Hematopoietic multipotent progenitor cell treated with erythropoietin and hydrocortisone succinate and interleukin-3 and kit ligand, for 8 days (in vitro differentiated cells): ENCODE measurements at regions not wholly inside any gene's neighbourhood (a gene's known extent, or its start where the extent isn't known, plus 50 kb on each side); places are given as distances from the start of the nearest gene placed in this dataset.
A peak's percentile ranks its signal among the peaks of the same experiment; 100 is the strongest.
"Not testable (repeated sequence)": the region's sequence is repeated elsewhere in the genome, so short reads cannot be mapped to it uniquely, and the experiment has no call there.

Experiments used
- DNase-seq: peaks from one replicate; pipeline ENCODE4 v3.0.0-alpha.2; 2015

GRCh38 chr4:49510238-49510637 is 524.2 kb downstream of the CWH43 start:
- not testable (repeated sequence) for DNase-seq

- peak; percentile 1 for DNase-seq
Measured at GRCh38 chr4:49511353-49511752, 525.3 kb downstream of the CWH43 start.

- DNase-seq = peak; percentile 5
Measured at GRCh38 chr4:49511881-49512491, 525.9 kb downstream of the CWH43 start.

GRCh38 chr4:49512641-49513545 is 526.8 kb downstream of the CWH43 start:
- peak; percentile 3 for DNase-seq

DNA sequence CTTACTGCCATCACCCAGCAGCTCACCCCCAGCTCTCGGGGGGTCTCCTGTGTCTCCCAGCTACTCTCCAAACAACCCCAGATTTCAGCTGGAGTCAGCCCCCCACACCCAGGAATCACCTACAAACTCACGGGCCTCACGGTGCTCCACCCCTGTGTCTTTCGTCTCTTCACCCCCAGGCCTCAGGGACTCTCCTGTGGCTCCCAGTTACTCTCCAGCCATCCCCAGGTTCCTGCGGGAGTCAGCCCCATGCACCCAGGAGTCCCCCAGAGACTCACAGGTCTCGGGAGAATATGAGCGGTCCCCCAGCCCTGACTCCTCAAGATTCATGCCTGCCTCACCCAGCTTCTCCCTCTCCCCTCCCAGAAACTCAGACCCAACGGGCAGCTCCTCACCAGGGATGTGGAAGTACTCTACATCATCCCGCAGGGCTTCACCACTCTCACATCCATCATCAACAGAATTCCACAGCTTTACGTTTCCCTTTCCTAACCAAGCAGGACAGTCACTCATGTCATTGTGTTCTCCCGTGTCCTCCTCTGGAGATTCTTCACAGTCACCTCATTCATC is 527.6 kb downstream of the CWH43 start:
- not testable (repeated sequence) for DNase-seq

DNA sequence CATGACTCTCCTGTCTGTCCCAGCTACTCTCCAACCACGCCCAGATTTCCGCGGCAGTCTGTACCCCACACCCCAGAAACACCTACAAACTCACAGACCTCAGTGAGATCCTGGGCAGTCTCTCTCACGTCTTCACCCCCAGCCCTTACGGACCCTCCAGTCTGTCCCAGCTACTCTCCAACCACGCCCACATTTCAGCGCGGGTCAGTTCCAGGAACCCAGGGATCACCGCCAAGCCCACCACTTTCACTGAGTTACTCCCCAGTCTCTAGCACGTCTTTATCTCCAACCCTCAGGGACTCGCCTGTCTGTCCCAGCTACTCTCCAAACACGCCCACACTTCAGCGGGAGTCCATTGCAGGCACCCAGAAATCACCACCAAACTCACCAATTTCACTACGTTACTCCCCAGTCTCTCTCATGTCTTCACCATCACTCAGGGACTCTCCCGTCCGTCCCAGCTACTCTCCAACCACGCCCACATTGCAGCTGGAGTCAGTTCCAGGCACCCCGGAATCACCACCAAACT is 528.2 kb downstream of the CWH43 start:
- DNase-seq = not testable (repeated sequence)

DNA sequence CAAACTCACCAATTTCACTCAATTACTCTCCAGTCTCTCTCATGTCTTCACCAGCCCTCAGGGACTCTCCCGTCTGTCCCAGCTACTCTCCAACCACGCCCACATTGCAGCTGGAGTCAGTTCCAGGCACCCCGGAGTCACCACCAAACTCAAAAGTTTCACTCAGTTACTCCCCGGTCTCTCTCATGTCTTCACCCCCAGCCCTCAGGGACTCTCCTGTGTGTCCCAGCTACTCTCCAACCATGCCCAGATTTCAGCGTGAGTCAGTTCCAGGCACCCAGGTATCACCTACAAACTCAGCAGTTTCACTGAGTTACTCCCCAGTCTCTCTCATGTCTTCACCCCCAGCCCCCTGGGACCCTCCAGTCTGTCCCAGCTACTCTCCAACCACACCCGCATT is 528.8 kb downstream of the CWH43 start:
- DNase-seq = not testable (repeated sequence)

GRCh38 chr4:49515241-49515640 is 529.2 kb downstream of the CWH43 start:
- DNase-seq = not testable (repeated sequence)

- not testable (repeated sequence) for DNase-seq
Measured at GRCh38 chr4:49516096-49516495, 530.0 kb downstream of the CWH43 start.

- no peak for DNase-seq
Measured at GRCh38 chr4:49516796-49517195, 530.7 kb downstream of the CWH43 start.

DNA sequence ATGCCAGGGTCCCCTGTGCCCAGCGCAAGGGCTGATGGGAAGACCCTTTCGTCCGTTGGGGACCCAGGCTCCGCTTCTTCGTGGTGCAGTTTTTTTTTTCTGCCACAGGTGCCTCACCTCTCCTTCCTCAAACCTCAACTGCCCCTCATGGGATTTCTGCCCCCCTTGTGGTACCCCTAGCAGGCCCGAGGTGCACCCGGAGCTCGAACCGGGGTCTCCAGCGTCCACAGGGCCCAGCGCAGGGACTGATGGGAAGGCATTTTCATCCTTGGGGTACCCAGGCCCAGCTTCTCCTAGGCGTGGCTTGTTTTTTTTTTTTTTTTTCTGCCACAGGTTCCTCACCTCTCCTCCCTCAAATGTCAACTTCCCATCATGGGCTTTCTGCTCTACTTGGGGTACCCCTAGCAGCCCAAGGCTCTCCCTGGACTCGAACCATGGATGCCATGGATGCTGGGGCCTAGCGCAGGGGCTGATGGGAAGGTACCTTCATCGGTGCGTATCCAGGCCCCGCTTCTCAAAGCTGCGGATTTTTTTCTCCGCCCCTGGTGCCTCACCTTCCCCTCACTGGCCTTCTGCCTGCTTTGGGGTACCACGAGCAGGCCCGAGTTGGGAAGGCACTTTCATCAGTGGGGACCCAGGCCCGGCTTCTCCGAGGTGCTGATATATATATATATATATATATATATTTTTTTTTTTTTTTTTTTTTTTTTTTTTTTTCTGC is 531.6 kb downstream of the CWH43 start:
- not testable (repeated sequence) for DNase-seq

- not testable (repeated sequence) for DNase-seq
Measured at GRCh38 chr4:49519150-49520035, 533.3 kb downstream of the CWH43 start.

DNA sequence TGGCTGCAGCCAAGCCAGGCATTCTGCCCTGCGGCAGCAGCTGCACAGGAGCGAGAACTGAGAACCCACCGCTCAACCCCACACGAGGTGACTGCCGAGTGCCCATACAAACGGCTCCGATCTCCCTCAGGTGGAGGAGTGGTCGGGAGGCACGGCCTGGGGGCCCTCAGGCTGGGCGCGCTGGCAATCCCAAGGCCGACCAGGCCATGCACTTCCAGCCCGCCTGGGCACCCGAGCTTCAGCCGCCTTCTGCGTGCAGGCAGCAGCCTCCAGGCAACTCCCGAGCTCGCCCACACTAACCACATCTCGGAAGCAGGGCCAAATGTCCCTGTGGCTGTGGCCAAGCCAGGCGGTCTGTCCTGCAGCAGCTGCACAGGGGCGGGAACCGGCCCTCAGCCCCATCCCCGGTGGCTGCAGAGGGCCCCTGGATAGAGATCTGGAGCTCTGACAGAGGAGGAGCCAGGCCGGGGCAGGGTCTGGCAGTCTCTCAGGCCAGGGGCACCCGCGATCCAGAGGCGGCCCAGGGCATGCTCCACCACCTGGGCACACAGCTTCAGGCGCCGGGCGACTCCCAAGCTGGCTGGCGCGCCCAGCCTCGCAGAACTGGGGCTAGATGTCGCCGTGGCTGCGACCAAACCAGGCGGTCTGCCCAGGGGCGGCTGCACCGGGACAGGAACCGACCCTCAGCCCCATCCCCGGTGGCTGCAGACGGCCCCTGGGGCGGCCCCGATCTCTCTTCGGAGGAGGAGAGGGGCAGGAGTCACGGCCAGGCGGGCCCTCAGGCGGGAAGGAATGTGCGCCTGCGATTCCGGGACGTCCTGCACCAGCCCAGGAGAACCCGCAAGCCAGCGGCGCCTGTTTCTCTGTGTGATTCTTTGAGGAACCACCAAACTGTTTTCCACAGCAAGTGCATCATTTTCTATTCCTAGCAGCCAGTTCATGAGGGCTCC is 538.0 kb downstream of the CWH43 start:
- DNase-seq = not testable (repeated sequence)

- DNase-seq = not testable (repeated sequence)
Measured at GRCh38 chr4:49558916-49559676, 573.0 kb downstream of the CWH43 start.

- not testable (repeated sequence) for DNase-seq
Measured at GRCh38 chr4:49560131-49560816, 574.2 kb downstream of the CWH43 start.

DNA sequence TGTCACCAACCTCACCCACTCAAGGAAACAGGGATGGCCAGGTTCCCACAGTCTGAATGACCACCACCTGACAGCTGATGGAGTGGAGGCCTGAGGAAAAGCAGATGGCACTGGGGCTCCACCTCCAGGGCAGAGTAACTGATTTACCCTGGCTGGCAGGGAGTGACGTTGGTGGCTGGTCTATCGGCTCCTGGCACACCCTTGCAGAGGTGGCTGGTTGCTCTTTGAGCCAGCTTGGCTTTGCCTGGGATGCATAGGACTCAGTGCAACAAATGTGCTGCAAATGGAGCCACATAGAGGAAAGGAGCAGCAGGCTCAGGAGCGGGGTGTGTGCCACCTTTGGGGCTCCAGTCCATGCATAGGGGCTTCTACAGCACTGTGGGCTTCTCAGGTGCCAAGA is 574.8 kb downstream of the CWH43 start:
- DNase-seq = not testable (repeated sequence)

- not testable (repeated sequence) for DNase-seq
Measured at GRCh38 chr4:49570248-49570647, 584.2 kb downstream of the CWH43 start.

DNA sequence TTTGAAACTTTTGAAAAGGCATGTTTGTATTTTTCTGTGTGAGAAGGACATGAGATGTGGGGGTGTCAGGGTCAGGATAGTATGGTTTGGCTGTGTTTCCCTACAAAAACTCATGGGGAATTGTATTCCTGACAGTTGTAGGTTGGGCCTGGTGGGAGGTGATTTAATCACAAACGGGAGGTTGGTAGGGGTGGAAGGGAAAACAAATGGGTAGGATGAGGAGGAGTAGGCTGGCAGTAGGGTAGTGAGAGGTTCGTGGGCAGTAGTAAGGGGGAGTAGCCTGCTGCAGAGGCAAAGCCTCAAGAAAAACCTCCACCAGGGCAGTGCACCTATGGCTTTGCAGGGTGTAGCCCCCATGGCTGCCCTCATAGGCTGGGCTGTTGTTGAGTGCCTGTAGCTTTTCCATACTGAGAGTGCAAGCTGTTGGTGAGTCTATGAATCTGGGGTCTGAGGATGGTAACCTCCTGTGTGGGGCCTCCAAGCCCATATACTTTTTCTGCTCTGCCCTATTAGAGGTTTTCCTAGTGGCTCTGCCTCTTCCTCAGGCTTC is 587.7 kb downstream of the CWH43 start:
- not testable (repeated sequence) for DNase-seq

- not testable (repeated sequence) for DNase-seq
Measured at GRCh38 chr4:49575250-49575649, 589.2 kb downstream of the CWH43 start.
